ENCODE measurements at regions not wholly inside any gene's neighbourhood (a gene's known extent, or its start where the extent isn't known, plus 50 kb on each side); places are given as distances from the start of the nearest gene placed in this dataset.
A peak's percentile ranks its signal among the peaks of the same experiment; 100 is the strongest.

DNA sequence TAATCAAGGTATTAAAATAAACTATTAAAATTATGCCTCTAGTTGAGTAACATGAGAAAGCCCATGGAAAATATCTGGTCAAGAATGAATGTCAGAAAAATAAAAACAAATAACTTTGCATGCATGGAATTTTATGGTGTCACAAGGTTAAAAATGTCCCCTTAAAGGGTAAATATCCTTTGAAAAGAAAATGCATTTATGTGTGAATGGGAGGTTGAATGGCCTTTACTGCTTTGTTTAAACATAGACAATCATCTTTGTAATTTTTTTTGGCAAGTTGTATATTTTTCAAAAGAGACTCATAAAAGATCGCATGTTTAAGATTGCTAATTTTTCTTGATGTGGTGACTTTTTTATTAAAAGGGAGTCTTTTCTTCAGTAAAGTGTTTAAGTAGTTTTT lies 564.2 kb downstream of the NR2F2 start:
- Histone ChIP-seq H3K9me3 (ENCODE audit: control insufficient read depth, insufficient read depth, low read length) (no peaks in the 10 kb centered on the region), H3K4me3 (ENCODE audit: low read depth, low read length) (no peak overlapping the region), H3K27me3 (ENCODE audit: control insufficient read depth, insufficient read depth, low read length) (no peaks in the 10 kb centered on the region), H3K4me1 (ENCODE audit: control insufficient read depth, insufficient read depth, low read length) (peaks cover 21% of the 10 kb centered on the region), H3K36me3 (ENCODE audit: control insufficient read depth, insufficient read depth, low read length) (no peaks in the 10 kb centered on the region), H3K9ac (ENCODE audit: low read depth, low read length) (no peak overlapping the region)

DNA sequence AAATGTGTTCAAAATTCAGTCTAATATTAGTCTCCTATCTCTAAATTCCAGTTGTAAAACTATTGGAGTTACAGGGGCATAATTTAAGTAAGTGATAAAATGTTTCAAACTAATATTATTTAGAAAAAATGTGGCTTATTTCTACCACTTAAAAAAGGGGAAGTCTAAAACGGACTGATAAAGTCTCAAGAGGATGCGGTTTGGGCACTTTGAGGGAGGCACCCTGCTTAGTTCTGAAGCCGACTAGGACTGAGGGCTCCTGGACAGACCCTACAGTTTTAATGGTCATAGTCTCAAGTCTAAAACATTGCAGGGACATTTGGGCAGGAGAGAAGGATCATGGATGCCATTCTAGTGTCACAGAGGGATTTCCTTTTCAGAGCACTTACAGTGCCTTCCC lies 566.3 kb downstream of the NR2F2 start:
- Histone ChIP-seq H3K9ac (ENCODE audit: low read depth, low read length) (no peak overlapping the region), H3K36me3 (ENCODE audit: control insufficient read depth, insufficient read depth, low read length) (no peaks in the 10 kb centered on the region), H3K4me1 (ENCODE audit: control insufficient read depth, insufficient read depth, low read length) (peaks cover 9% of the 10 kb centered on the region), H3K27me3 (ENCODE audit: control insufficient read depth, insufficient read depth, low read length) (no peaks in the 10 kb centered on the region), H3K4me3 (ENCODE audit: low read depth, low read length) (no peak overlapping the region), H3K9me3 (ENCODE audit: control insufficient read depth, insufficient read depth, low read length) (no peaks in the 10 kb centered on the region)

DNA sequence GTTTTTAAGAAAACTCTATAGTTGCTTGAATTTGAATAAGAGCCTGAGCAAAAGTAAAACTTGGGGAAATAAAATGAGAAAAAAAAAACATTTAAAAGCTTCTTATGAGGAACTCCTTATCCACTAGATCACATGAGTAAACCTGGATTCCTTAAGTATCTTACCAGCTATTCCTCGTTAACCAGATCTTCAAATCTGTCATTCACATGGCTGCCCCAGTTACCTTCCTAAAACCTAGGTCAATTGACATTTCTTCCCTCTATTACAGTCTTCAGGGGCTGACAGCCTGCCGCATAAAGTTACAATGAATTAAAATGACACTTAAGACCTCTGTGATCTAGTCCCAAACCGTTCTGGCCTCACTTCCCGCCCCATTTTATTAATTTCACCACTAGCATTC lies 583.6 kb downstream of the NR2F2 start:
- H3K4me1 ChIP-seq (ENCODE audit: control insufficient read depth, insufficient read depth, low read length): no peaks in the 10 kb centered on the region
- no peak overlapping the region for H3K4me3 ChIP-seq (ENCODE audit: low read depth, low read length)
- no peaks in the 10 kb centered on the region for H3K27me3 ChIP-seq (ENCODE audit: control insufficient read depth, insufficient read depth, low read length)
- no peak overlapping the region for H3K9ac ChIP-seq (ENCODE audit: low read depth, low read length)
- no peaks in the 10 kb centered on the region for H3K36me3 ChIP-seq (ENCODE audit: control insufficient read depth, insufficient read depth, low read length)
- H3K9me3 ChIP-seq (ENCODE audit: control insufficient read depth, insufficient read depth, low read length): peaks cover 7% of the 10 kb centered on the region

DNA sequence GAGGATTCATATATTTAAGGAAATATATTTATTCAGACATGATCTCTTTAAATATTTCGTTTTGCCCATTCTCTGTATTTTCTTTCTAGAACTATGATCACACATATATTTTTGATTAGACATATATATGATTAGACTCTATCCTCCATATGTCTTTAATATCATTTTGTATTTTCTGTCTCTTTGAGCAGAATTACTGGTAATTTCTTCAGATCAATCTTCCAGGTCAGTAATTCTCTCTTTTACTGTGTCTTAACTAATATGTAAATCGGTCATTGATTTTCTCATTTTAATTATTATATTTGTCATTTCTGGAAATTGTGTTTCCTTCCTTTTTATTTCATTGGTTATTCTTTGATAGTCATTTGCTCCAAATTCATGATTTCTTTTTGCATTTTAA lies 586.2 kb downstream of the NR2F2 start:
- Histone ChIP-seq H3K36me3 (ENCODE audit: control insufficient read depth, insufficient read depth, low read length) (no peaks in the 10 kb centered on the region), H3K9ac (ENCODE audit: low read depth, low read length) (no peak overlapping the region), H3K4me1 (ENCODE audit: control insufficient read depth, insufficient read depth, low read length) (no peaks in the 10 kb centered on the region), H3K4me3 (ENCODE audit: low read depth, low read length) (no peak overlapping the region), H3K9me3 (ENCODE audit: control insufficient read depth, insufficient read depth, low read length) (peaks cover 7% of the 10 kb centered on the region), H3K27me3 (ENCODE audit: control insufficient read depth, insufficient read depth, low read length) (no peaks in the 10 kb centered on the region)

DNA sequence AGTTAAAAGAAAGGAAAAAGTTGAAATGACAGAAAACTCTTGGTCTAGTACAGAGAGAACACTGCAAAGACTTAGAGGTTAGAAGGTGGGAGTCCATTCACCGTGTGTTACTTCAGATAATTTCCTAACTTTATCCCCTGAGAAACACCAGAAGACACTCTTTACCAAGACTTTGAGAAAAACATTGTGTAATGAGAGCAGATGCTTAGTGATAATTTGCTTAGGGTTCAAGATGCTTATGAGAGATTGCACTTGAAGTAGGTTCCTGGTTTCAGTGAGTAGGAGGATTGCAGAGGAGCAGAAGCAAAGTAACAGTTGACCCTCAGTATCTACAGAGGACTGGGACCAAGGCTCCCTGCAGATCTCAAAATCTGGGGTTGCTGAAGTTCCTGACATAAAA lies 594.1 kb downstream of the NR2F2 start:
- Histone ChIP-seq H3K27me3 (ENCODE audit: control insufficient read depth, insufficient read depth, low read length) (no peaks in the 10 kb centered on the region), H3K4me1 (ENCODE audit: control insufficient read depth, insufficient read depth, low read length) (no peaks in the 10 kb centered on the region), H3K9ac (ENCODE audit: low read depth, low read length) (no peak overlapping the region), H3K9me3 (ENCODE audit: control insufficient read depth, insufficient read depth, low read length) (no peaks in the 10 kb centered on the region), H3K36me3 (ENCODE audit: control insufficient read depth, insufficient read depth, low read length) (no peaks in the 10 kb centered on the region), H3K4me3 (ENCODE audit: low read depth, low read length) (no peak overlapping the region)

DNA sequence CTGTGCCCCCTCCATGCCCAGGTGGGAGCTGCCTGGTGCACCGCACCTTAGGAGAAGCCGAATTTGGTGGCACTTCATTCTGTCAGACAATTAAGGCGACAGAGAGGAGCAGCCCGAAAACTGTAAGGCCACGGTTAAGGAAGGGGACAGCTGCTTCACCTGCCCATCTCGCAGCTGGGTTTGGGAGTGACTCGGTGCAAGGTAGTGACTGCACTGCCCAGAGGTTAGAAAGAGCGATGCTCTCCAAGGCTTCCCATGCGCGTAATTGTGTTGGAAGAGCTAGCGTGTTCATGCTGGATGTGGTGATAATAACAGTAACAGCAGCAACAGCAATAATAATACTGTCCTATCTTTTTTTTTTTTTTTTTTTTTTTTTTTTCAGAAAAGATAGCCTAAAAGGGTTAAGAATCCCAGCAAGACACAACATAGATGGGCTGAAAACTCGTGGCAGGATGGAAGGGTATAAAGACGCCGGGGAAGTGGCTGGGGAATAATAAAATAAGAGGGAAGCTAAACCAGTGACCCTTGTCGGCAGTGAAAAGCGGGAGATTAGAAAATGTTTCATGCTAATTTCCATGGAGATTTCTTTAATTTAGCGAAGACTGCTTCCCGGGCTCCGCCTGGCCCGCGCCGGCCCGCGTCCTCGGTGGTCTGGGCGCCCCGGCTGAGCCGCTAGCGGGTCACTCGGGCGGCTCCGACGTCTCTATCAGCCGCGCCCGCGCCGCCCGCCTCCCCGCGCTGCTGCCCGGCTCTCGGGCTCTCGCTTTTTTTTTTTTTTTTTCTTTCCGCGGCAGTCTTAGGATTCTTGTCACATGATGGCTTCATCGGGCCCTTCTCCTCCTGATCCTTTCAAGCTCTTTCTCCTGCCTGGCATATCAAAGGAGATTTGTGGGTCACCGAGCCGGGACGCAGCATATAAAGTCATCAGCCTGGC lies 617.1 kb downstream of the NR2F2 start:
- peak overlapping the region; percentile 33 for H3K4me3 ChIP-seq (ENCODE audit: low read depth, low read length)
- no peaks in the 10 kb centered on the region for H3K9me3 ChIP-seq (ENCODE audit: control insufficient read depth, insufficient read depth, low read length)
- H3K27me3 ChIP-seq (ENCODE audit: control insufficient read depth, insufficient read depth, low read length): peaks cover 33% of the 10 kb centered on the region
- H3K4me1 ChIP-seq (ENCODE audit: control insufficient read depth, insufficient read depth, low read length): peaks cover 8% of the 10 kb centered on the region
- no peaks in the 10 kb centered on the region for H3K36me3 ChIP-seq (ENCODE audit: control insufficient read depth, insufficient read depth, low read length)
- H3K9ac ChIP-seq (ENCODE audit: low read depth, low read length): no peak overlapping the region

DNA sequence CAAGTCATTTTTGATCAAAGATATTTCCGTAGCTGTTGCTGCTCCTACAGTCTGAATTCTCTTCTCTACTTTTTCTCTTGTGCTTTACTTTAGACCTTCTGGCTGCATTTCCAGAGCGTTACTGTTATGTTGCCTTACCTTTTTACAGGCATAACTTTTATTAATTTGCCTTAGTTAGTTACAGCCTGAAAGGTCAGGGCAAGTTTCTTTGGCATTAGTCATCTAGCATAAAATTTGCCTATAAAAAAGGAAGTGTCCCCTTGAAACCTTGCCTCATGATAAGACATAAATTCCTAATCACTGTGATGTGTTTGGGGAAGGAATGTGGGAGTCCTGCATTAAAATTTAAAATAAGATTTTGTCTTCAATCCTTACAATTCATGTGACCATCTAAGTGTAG lies 618.5 kb downstream of the NR2F2 start:
- H3K4me3 ChIP-seq (ENCODE audit: low read depth, low read length): no peak overlapping the region
- no peak overlapping the region for H3K9ac ChIP-seq (ENCODE audit: low read depth, low read length)
- peaks cover 33% of the 10 kb centered on the region for H3K27me3 ChIP-seq (ENCODE audit: control insufficient read depth, insufficient read depth, low read length)
- no peaks in the 10 kb centered on the region for H3K36me3 ChIP-seq (ENCODE audit: control insufficient read depth, insufficient read depth, low read length)
- H3K4me1 ChIP-seq (ENCODE audit: control insufficient read depth, insufficient read depth, low read length): peaks cover 8% of the 10 kb centered on the region
- no peaks in the 10 kb centered on the region for H3K9me3 ChIP-seq (ENCODE audit: control insufficient read depth, insufficient read depth, low read length)

DNA sequence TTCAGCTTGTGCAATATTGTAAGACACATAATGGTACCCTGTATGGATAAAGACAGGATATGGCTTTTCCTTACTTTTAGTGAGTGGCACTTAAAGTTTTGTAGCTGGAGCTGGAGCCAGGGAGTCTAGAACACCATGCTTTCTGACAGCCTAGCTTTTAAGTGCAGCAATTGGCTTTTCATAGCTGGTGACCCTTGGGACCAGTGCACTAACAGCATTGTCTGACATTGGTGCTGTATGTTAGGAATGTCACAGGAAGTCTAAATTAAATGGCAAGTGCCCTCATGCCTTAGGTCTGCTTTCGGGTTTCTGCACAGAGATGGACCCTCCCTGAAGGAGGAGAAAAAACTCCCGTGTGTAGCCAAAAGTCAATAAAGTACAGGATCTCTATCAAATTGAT lies 628.2 kb downstream of the NR2F2 start:
- H3K36me3 ChIP-seq (ENCODE audit: control insufficient read depth, insufficient read depth, low read length): no peaks in the 10 kb centered on the region
- H3K4me1 ChIP-seq (ENCODE audit: control insufficient read depth, insufficient read depth, low read length): no peaks in the 10 kb centered on the region
- no peak overlapping the region for H3K9ac ChIP-seq (ENCODE audit: low read depth, low read length)
- H3K4me3 ChIP-seq (ENCODE audit: low read depth, low read length): no peak overlapping the region
- no peaks in the 10 kb centered on the region for H3K27me3 ChIP-seq (ENCODE audit: control insufficient read depth, insufficient read depth, low read length)
- no peaks in the 10 kb centered on the region for H3K9me3 ChIP-seq (ENCODE audit: control insufficient read depth, insufficient read depth, low read length)

DNA sequence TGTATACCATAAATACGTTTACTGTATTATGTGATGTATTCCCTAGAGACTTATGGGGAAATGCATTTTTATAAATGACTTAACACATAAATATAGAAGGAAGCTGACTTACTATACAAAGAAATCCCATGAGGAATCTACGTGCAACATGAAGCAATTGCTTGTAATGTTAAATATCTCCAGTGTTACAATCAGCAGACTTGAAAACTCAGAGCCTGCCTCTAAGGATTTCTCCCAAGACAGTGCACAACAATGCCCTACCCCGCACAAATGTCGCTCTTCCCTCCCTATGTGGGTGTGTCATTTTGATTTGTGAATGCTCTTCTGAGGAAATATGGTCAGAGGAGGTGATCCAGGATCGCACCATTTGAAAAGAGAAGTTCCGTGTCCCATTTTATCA lies 629.0 kb downstream of the NR2F2 start:
- H3K4me3 ChIP-seq (ENCODE audit: low read depth, low read length): no peak overlapping the region
- no peak overlapping the region for H3K9ac ChIP-seq (ENCODE audit: low read depth, low read length)
- H3K9me3 ChIP-seq (ENCODE audit: control insufficient read depth, insufficient read depth, low read length): no peaks in the 10 kb centered on the region
- H3K27me3 ChIP-seq (ENCODE audit: control insufficient read depth, insufficient read depth, low read length): no peaks in the 10 kb centered on the region
- no peaks in the 10 kb centered on the region for H3K36me3 ChIP-seq (ENCODE audit: control insufficient read depth, insufficient read depth, low read length)
- H3K4me1 ChIP-seq (ENCODE audit: control insufficient read depth, insufficient read depth, low read length): no peaks in the 10 kb centered on the region

DNA sequence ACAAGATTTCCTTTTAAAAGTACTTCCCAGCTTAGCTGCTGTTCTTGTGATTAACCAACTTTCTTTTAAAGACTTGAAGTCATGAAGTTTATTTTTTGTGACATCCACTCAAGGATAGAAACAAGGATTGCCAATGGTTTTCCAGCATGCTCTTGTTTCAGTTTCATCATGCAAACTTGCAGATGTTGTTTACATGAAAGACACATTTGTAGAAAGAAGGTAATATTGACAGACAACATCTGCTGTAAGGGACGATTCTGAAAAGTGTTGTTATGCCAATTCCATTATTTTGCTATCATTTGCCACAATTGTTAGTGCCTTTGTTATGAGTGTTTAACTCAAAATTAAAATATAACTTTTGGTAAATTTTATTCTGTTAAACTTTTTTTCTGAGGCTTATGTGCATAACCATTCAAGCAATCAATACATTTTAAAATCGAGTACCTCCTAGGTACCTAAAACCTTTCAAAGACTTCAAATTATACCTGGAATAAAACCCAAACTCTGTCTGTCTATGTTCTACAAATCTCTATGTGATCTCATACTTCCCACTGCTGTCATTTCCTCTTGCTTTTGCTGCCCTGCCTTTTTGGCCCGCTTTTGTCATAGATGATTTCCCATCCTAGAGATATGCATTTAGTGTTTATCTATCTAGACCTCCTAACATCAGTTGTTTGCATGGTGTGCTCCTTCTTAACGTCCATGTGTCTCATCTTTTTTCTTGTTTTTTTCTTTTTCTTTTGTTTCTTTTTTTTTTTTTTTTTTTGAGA lies 630.4 kb downstream of the NR2F2 start:
- no peaks in the 10 kb centered on the region for H3K9me3 ChIP-seq (ENCODE audit: control insufficient read depth, insufficient read depth, low read length)
- no peak overlapping the region for H3K9ac ChIP-seq (ENCODE audit: low read depth, low read length)
- no peaks in the 10 kb centered on the region for H3K27me3 ChIP-seq (ENCODE audit: control insufficient read depth, insufficient read depth, low read length)
- no peaks in the 10 kb centered on the region for H3K36me3 ChIP-seq (ENCODE audit: control insufficient read depth, insufficient read depth, low read length)
- no peak overlapping the region for H3K4me3 ChIP-seq (ENCODE audit: low read depth, low read length)
- H3K4me1 ChIP-seq (ENCODE audit: control insufficient read depth, insufficient read depth, low read length): no peaks in the 10 kb centered on the region

DNA sequence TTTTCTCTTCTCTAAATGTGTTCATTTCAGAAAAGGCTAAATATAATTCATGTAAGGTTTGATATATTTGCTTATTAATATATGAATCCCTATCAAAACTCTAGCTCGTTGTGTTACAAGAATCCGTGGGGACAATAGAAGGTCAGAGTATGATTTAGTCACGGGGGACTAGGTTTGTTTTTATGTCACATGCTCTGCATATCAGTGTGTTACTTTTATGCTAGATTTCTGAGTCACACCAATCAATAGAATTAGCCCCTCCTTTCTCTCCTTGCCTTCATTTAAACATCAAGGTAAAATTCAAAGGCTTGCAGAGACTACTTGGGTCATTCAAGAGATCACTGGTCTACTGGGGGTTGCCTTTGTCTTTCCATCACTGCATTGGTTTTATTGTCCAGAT lies 636.1 kb downstream of the NR2F2 start:
- H3K9me3 ChIP-seq (ENCODE audit: control insufficient read depth, insufficient read depth, low read length): no peaks in the 10 kb centered on the region
- no peak overlapping the region for H3K9ac ChIP-seq (ENCODE audit: low read depth, low read length)
- H3K4me3 ChIP-seq (ENCODE audit: low read depth, low read length): no peak overlapping the region
- no peaks in the 10 kb centered on the region for H3K4me1 ChIP-seq (ENCODE audit: control insufficient read depth, insufficient read depth, low read length)
- no peaks in the 10 kb centered on the region for H3K36me3 ChIP-seq (ENCODE audit: control insufficient read depth, insufficient read depth, low read length)
- H3K27me3 ChIP-seq (ENCODE audit: control insufficient read depth, insufficient read depth, low read length): no peaks in the 10 kb centered on the region
